GM23338 (cell line): ENCODE measurements at regions not wholly inside any gene's neighbourhood (a gene's known extent, or its start where the extent isn't known, plus 50 kb on each side); places are given as distances from the start of the nearest gene placed in this dataset.

Experiments used
- ATAC-seq: fragments of 200-7000 bp; cut with Tn5 transposase; 3 replicates; pipeline ENCODE4 v1.9.1; 2020
- DNase-seq: peaks from one replicate; pipeline ENCODE4 v3.0.0-alpha.2; 2015; ENCODE audit warnings: low spot score
- H2AFZ ChIP-seq: fragments of 200-600 bp; sonication (generic); 2 replicates; pipeline ENCODE4 v1.8.0; 2016; ENCODE audit warnings: antibody characterized with exemption, mild to moderate bottlenecking, moderate library complexity
- H3F3A ChIP-seq: fragments of 200-600 bp; sonication (generic); replicated peaks from 2 replicates; pipeline ENCODE4 v1.8.0; 2017; ENCODE audit warnings: antibody characterized with exemption, mixed run types, low read depth
- H3K27ac ChIP-seq: fragments of 200-600 bp; sonication (generic); 2 replicates; pipeline ENCODE4 v1.6.1; 2016; ENCODE audit warnings: low read depth
- H3K27me3 ChIP-seq: fragments of 200-600 bp; sonication (generic); 2 replicates; pipeline ENCODE4 v1.8.0; 2016; ENCODE audit warnings: mild to moderate bottlenecking, mixed run types, moderate library complexity; ENCODE audit not compliant: insufficient read depth
- H3K36me3 ChIP-seq: fragments of 200-600 bp; sonication (generic); 2 replicates; pipeline ENCODE4 v1.8.0; 2016; ENCODE audit warnings: mild to moderate bottlenecking; ENCODE audit not compliant: insufficient read depth
- H3K4me1 ChIP-seq: fragments of 200-600 bp; sonication (generic); 2 replicates; pipeline ENCODE4 v1.8.0; 2016; ENCODE audit warnings: mild to moderate bottlenecking, moderate library complexity; ENCODE audit not compliant: insufficient read depth
- H3K4me2 ChIP-seq: fragments of 200-600 bp; sonication (generic); 2 replicates; pipeline ENCODE4 v1.7.1; 2017; ENCODE audit warnings: mixed run types
- H3K4me3 ChIP-seq: fragments of 200-600 bp; sonication (generic); 2 replicates; pipeline ENCODE4 v1.6.1; 2016; ENCODE audit warnings: mixed run types
- H3K79me2 ChIP-seq: fragments of 200-600 bp; sonication (generic); replicated peaks from 2 replicates; pipeline ENCODE4 v1.8.0; 2017; ENCODE audit warnings: mild to moderate bottlenecking; ENCODE audit not compliant: insufficient read depth
- H3K9me2 ChIP-seq: fragments of 200-600 bp; sonication (generic); 2 replicates; pipeline ENCODE4 v1.8.0; 2017; ENCODE audit not compliant: insufficient read depth
- H4K20me1 ChIP-seq: fragments of 200-600 bp; sonication (generic); replicated peaks from 2 replicates; pipeline ENCODE4 v1.8.0; 2017; ENCODE audit warnings: mild to moderate bottlenecking; ENCODE audit not compliant: insufficient read depth
- H3K27ac Mint-ChIP-seq: 2 replicates; pipeline ENCODE4 v1.8.0; 2020; ENCODE audit warnings: inconsistent platforms, mild to moderate bottlenecking, moderate library complexity, mixed read lengths
- H3K27me3 Mint-ChIP-seq: 3 replicates; pipeline ENCODE4 v1.8.0; 2022; ENCODE audit warnings: low read depth, mild to moderate bottlenecking, moderate library complexity, mixed read lengths, inconsistent platforms; ENCODE audit not compliant: insufficient read depth, poor library complexity
- H3K36me3 Mint-ChIP-seq: 3 replicates; pipeline ENCODE4 v1.8.0; 2021; ENCODE audit warnings: low read depth, mild to moderate bottlenecking, inconsistent platforms, moderate library complexity, mixed read lengths
- H3K4me1 Mint-ChIP-seq: 3 replicates; pipeline ENCODE4 v1.8.0; 2020; ENCODE audit warnings: mild to moderate bottlenecking, inconsistent platforms, mixed read lengths
- H3K4me3 Mint-ChIP-seq: 3 replicates; pipeline ENCODE4 v1.8.0; 2021; ENCODE audit warnings: moderate library complexity, mild to moderate bottlenecking, inconsistent platforms, mixed read lengths
- H3K9me3 Mint-ChIP-seq: 3 replicates; pipeline ENCODE4 v1.8.0; 2020; ENCODE audit warnings: moderate library complexity, mild to moderate bottlenecking, inconsistent platforms, mixed read lengths
- CREB1 ChIP-seq: fragments of 250-450 bp; sonication (Bioruptor Pico); IDR thresholded peaks from 2 replicates; pipeline ENCODE4 v1.5.0; 2020; ENCODE audit warnings: low read depth, mild to moderate bottlenecking, moderate library complexity
- CTCF ChIP-seq, 2 experiments: fragments of 200-600 bp in 1 of 2; sonication (generic) in 1 of 2; conservative IDR thresholded peaks; 2 replicates each; pipeline versions ENCODE4 v1.5.1 to v1.6.1; 2016 to 2017; ENCODE audit warnings: antibody characterized with exemption in 2 of 2, low read depth in 2 of 2, mild to moderate bottlenecking in 2 of 2, moderate library complexity in 1 of 2
- ETS1 ChIP-seq: IDR thresholded peaks from 2 replicates; pipeline ENCODE4 v1.6.1; 2016; ENCODE audit warnings: antibody characterized with exemption
- EZH2 ChIP-seq: fragments of 200-600 bp; sonication (generic); IDR thresholded peaks from one replicate; pipeline ENCODE4 v1.8.0; 2017; ENCODE audit warnings: antibody characterized with exemption, mild to moderate bottlenecking, low read depth; ENCODE audit not compliant: unreplicated experiment
- EZH2phosphoT487 ChIP-seq: fragments of 200-600 bp; sonication (generic); IDR thresholded peaks from one replicate; pipeline ENCODE4 v1.8.1; 2018; ENCODE audit warnings: antibody characterized with exemption; ENCODE audit not compliant: unreplicated experiment
- JUNB ChIP-seq: IDR thresholded peaks from one replicate; pipeline ENCODE4 v1.6.1; 2016; ENCODE audit warnings: antibody characterized with exemption; ENCODE audit not compliant: unreplicated experiment
- NANOG ChIP-seq: IDR thresholded peaks from 2 replicates; pipeline ENCODE4 v1.6.1; 2016; ENCODE audit warnings: antibody characterized with exemption, borderline replicate concordance
- POLR2AphosphoS5 ChIP-seq: IDR thresholded peaks from 2 replicates; pipeline ENCODE4 v1.6.1; 2016; ENCODE audit warnings: antibody characterized with exemption, low read depth
- STAT1 ChIP-seq: IDR thresholded peaks from one replicate; pipeline ENCODE4 v1.6.1; 2016; ENCODE audit warnings: antibody characterized with exemption; ENCODE audit not compliant: unreplicated experiment
- ZNF114 ChIP-seq: fragments of 250-450 bp; sonication (Bioruptor Pico); IDR thresholded peaks from 2 replicates; pipeline ENCODE4 v1.5.0; 2020; ENCODE audit warnings: mild to moderate bottlenecking, moderate library complexity
- ZNF331 ChIP-seq: fragments of 250-450 bp; sonication (Bioruptor Pico); IDR thresholded peaks from 2 replicates; pipeline ENCODE4 v1.5.0; 2020; ENCODE audit warnings: low read depth, mild to moderate bottlenecking, moderate library complexity
- ZNF462 ChIP-seq: fragments of 250-450 bp; sonication (Bioruptor Pico); IDR thresholded peaks from 2 replicates; pipeline ENCODE4 v1.5.0; 2020; ENCODE audit warnings: mild to moderate bottlenecking, moderate library complexity
- TF ChIP-seq, protein P1 (sequence below): IDR thresholded peaks from one replicate; pipeline ENCODE4 v1.6.1; 2018; ENCODE audit warnings: antibody characterized with exemption; ENCODE audit not compliant: unreplicated experiment

GRCh38 chr9:28912621-28913020 lies 1339.3 kb upstream of the C9orf72 start:
- no peak overlapping the region for H3K4me3 ChIP-seq

More at GRCh38 chr9:28912621-28913020, 1339.3 kb upstream of the C9orf72 start:
- no peaks in the 10 kb centered on the region for H3K36me3 ChIP-seq
- Mint-ChIP-seq H3K36me3 (peaks cover 5% of the 10 kb centered on the region; the same call in 2 of the 3 replicates), H3K4me3 (no peak overlapping the region), H3K9me3 (no peaks in the 10 kb centered on the region), H3K27me3 (no peaks in the 10 kb centered on the region), H3K4me1 (peaks cover 9% of the 10 kb centered on the region; the same call in 2 of the 3 replicates), H3K27ac (no peak overlapping the region)
- DNase-seq (no peak), ATAC-seq (no peak)
- H3K9me2 ChIP-seq, result no peaks in the 10 kb centered on the region
- no peaks in the 10 kb centered on the region for H3K27me3 ChIP-seq
- no peak overlapping the region for H3K4me2 ChIP-seq
- H3F3A ChIP-seq, result no peaks in the 10 kb centered on the region
- no peak overlapping the region for H3K27ac ChIP-seq
- no peak overlapping the region for H2AFZ ChIP-seq
- H4K20me1 ChIP-seq, result no peaks in the 10 kb centered on the region
- H3K4me1 ChIP-seq, result peaks cover 9% of the 10 kb centered on the region; the same call in 1 of the 2 replicates
- no peaks in the 10 kb centered on the region for H3K79me2 ChIP-seq
- TF ChIP-seq EZH2 (no peak), CTCF (conservative IDR thresholded peaks at IDR 0.05; ENCODE audit: low read depth in 2 of 2) (no peak), ZNF114 (CRISPR knock-in tag) (no peak), NANOG (no peak), EZH2phosphoT487 (no peak), STAT1 (no peak), ZNF331 (CRISPR knock-in tag) (no peak), POLR2AphosphoS5 (no peak), CREB1 (CRISPR knock-in tag) (no peak), ZNF462 (CRISPR knock-in tag) (no peak), JUNB (no peak), ETS1 (no peak)
- TF ChIP-seq, protein P1, sequence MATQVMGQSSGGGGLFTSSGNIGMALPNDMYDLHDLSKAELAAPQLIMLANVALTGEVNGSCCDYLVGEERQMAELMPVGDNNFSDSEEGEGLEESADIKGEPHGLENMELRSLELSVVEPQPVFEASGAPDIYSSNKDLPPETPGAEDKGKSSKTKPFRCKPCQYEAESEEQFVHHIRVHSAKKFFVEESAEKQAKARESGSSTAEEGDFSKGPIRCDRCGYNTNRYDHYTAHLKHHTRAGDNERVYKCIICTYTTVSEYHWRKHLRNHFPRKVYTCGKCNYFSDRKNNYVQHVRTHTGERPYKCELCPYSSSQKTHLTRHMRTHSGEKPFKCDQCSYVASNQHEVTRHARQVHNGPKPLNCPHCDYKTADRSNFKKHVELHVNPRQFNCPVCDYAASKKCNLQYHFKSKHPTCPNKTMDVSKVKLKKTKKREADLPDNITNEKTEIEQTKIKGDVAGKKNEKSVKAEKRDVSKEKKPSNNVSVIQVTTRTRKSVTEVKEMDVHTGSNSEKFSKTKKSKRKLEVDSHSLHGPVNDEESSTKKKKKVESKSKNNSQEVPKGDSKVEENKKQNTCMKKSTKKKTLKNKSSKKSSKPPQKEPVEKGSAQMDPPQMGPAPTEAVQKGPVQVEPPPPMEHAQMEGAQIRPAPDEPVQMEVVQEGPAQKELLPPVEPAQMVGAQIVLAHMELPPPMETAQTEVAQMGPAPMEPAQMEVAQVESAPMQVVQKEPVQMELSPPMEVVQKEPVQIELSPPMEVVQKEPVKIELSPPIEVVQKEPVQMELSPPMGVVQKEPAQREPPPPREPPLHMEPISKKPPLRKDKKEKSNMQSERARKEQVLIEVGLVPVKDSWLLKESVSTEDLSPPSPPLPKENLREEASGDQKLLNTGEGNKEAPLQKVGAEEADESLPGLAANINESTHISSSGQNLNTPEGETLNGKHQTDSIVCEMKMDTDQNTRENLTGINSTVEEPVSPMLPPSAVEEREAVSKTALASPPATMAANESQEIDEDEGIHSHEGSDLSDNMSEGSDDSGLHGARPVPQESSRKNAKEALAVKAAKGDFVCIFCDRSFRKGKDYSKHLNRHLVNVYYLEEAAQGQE, result no peak
